ENCODE measurements at regions not wholly inside any gene's neighbourhood (a gene's known extent, or its start where the extent isn't known, plus 50 kb on each side); places are given as distances from the start of the nearest gene placed in this dataset.

DNA sequence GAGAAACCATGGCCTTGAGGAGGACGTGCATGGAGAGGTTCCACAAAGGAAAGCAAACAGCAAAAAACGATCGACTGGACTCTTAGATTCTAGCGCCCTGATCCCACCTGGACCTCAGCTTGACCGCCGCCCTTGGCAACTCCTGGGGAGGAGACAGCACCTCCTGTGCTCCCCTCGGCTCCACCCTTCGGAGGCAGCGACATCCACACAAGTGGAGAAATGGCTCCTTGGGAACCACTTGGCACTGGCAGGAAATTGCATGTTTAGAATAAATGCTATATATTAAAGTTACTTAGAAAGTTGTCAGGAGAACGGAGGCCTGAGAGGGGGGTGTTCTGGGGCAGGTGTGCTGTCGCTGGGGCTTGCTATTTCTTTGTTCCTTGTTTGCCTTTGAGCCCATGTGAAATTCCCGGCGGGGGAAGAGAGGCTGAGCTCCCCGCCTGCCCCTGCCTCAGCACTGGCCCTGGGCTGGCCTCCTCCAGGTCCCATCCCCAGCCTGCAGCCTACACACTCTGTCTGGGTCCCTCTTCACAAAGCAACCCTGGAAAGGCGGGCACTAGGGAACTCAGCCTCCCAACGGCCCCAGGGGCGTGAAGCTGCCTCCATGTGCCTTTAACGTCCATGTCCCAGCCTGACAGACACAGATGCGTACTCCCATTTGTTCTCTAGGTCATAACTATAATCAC lies 395.3 kb downstream of the BRD1 start:
- H3K27me3 ChIP-seq: no peaks in the 10 kb centered on the region
- H3K9me3 ChIP-seq (ENCODE audit: low read depth): no peaks in the 10 kb centered on the region
- TF ChIP-seq, protein P1, sequence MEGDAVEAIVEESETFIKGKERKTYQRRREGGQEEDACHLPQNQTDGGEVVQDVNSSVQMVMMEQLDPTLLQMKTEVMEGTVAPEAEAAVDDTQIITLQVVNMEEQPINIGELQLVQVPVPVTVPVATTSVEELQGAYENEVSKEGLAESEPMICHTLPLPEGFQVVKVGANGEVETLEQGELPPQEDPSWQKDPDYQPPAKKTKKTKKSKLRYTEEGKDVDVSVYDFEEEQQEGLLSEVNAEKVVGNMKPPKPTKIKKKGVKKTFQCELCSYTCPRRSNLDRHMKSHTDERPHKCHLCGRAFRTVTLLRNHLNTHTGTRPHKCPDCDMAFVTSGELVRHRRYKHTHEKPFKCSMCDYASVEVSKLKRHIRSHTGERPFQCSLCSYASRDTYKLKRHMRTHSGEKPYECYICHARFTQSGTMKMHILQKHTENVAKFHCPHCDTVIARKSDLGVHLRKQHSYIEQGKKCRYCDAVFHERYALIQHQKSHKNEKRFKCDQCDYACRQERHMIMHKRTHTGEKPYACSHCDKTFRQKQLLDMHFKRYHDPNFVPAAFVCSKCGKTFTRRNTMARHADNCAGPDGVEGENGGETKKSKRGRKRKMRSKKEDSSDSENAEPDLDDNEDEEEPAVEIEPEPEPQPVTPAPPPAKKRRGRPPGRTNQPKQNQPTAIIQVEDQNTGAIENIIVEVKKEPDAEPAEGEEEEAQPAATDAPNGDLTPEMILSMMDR (IDR thresholded peaks at IDR 0.05; ENCODE audit: low read depth, low read length): no peak
- no peak for DNase-seq (ENCODE audit: low read depth in 1 of 2, low spot score in 1 of 2)
- H3K4me1 ChIP-seq (ENCODE audit: low read depth): no peaks in the 10 kb centered on the region
- H3K4me3 ChIP-seq: no peak overlapping the region
- H3K27ac ChIP-seq: no peak overlapping the region
- no peaks in the 10 kb centered on the region for H3K36me3 ChIP-seq

DNA sequence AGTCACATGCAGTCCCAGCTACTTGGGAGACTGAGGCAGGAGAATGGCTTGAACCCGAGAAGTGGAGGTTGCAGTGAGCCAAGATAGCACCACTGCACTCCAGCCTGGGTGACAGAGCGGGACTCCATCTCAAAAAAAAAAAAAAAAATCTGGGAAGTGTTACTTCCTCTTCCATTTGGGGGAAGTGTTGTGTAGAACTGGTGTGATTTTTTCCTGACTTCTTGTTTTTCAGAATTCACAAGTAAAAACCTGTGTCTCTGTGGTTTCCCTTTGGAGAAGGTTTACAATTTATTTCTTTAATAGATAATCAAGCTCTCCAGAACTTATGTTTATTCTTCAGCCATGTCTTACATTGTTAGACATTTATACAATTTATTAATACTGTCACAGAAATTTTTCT lies 396.1 kb downstream of the BRD1 start:
- Histone ChIP-seq H3K4me1 (ENCODE audit: low read depth) (no peaks in the 10 kb centered on the region), H3K36me3 (no peaks in the 10 kb centered on the region), H3K9me3 (ENCODE audit: low read depth) (no peaks in the 10 kb centered on the region), H3K27me3 (no peaks in the 10 kb centered on the region), H3K27ac (no peak overlapping the region), H3K4me3 (no peak overlapping the region)
- no peak for DNase-seq (ENCODE audit: low read depth in 1 of 2, low spot score in 1 of 2)
- TF ChIP-seq, protein P1 (IDR thresholded peaks at IDR 0.05; ENCODE audit: low read depth, low read length): no peak

DNA sequence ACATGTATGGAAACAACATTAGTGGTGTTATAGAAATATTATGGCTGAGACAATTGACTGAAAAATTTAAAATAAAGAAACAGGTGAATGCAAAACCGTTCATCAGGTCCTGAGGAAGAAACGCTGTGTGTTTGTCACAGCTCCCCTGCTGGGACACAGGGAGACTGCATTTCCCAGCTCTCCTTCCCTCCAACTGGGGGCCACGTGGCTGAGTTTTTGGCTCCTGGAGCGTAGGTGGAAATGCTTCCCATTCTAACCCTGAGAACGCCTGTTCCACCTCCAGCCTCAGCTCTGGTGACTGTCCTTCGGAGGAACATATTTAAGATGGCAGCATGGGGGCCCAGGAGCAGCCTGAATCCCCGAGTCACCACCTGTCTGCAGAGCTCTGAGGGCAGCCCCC lies 398.6 kb downstream of the BRD1 start:
- Histone ChIP-seq H3K9me3 (ENCODE audit: low read depth) (no peaks in the 10 kb centered on the region), H3K36me3 (no peaks in the 10 kb centered on the region), H3K4me1 (ENCODE audit: low read depth) (no peaks in the 10 kb centered on the region), H3K27me3 (no peaks in the 10 kb centered on the region), H3K4me3 (no peak overlapping the region), H3K27ac (no peak overlapping the region)
- no peak for DNase-seq (ENCODE audit: low read depth in 1 of 2, low spot score in 1 of 2)
- TF ChIP-seq, protein P1 (IDR thresholded peaks at IDR 0.05; ENCODE audit: low read depth, low read length): no peak

DNA sequence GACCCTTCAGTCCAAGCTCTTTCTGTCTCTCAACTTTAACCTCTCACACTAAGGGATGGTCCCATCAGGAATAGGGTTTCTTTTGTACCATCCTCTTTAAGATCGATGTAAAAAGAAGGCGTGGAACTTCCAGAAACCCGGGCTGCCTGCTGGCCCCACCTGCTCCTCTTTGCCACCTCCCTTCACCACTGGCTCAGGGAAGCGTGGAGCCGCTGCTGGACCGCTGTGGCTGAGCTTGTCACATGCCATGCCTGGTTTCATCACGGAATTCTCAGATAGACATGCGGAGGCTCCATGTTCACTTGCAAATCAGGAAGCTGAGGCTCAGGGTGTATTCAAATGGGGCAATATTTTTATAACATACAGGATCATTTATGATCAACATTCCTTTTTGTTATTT lies 399.7 kb downstream of the BRD1 start:
- Histone ChIP-seq H3K9me3 (ENCODE audit: low read depth) (no peaks in the 10 kb centered on the region), H3K27me3 (no peaks in the 10 kb centered on the region), H3K36me3 (no peaks in the 10 kb centered on the region), H3K27ac (no peak overlapping the region), H3K4me1 (ENCODE audit: low read depth) (no peaks in the 10 kb centered on the region), H3K4me3 (no peak overlapping the region)
- no peak for DNase-seq (ENCODE audit: low read depth in 1 of 2, low spot score in 1 of 2)
- TF ChIP-seq, protein P1 (IDR thresholded peaks at IDR 0.05; ENCODE audit: low read depth, low read length): no peak

DNA sequence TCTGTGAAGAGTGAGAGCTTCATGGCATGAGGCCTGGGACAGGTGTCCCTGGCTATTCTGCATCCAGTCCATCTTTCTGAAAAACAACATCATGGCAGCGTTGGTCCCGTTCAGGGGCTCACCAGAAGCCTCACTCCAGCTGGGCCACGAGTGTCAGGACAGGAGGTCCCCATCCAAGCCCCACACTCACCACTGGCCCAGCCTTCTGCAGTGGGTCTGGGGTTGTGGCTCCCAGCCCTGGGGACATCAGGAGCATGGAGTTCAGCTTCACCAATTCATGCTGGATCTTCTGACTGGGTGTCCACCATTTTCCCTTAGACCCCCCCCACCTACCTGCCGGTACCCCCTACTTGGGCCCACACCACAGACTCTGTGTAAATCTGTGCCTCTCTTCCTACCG lies 400.3 kb downstream of the BRD1 start:
- TF ChIP-seq, protein P1 (IDR thresholded peaks at IDR 0.05; ENCODE audit: low read depth, low read length): no peak
- Histone ChIP-seq H3K4me1 (ENCODE audit: low read depth) (no peaks in the 10 kb centered on the region), H3K27ac (no peak overlapping the region), H3K27me3 (no peaks in the 10 kb centered on the region), H3K4me3 (no peak overlapping the region), H3K36me3 (no peaks in the 10 kb centered on the region), H3K9me3 (ENCODE audit: low read depth) (no peaks in the 10 kb centered on the region)
- no peak for DNase-seq (ENCODE audit: low read depth in 1 of 2, low spot score in 1 of 2)
